WTC11 (cell line): ENCODE measurements at regions not wholly inside any gene's neighbourhood (a gene's known extent, or its start where the extent isn't known, plus 50 kb on each side); places are given as distances from the start of the nearest gene placed in this dataset.

Source experiments
- CREB1 ChIP-seq: sonication (generic); formaldehyde crosslinking; IDR thresholded peaks from 2 replicates; pipeline ENCODE4 v1.8.0; 2023; ENCODE audit warnings: mild to moderate bottlenecking, missing genetic modification reagents
- IRF2 ChIP-seq: sonication (generic); formaldehyde crosslinking; IDR thresholded peaks from 2 replicates; pipeline ENCODE4 v1.8.0; 2022; ENCODE audit warnings: low read depth, missing genetic modification reagents, borderline replicate concordance
- JUN ChIP-seq: sonication (generic); formaldehyde crosslinking; IDR thresholded peaks from 2 replicates; pipeline ENCODE4 v1.8.0; 2023; ENCODE audit warnings: mild to moderate bottlenecking, missing genetic modification reagents
- NFE2L1 ChIP-seq: sonication (generic); formaldehyde crosslinking; IDR thresholded peaks from 2 replicates; pipeline ENCODE4 v1.8.1; 2023; ENCODE audit warnings: missing genetic modification reagents
- NR2C2 ChIP-seq: sonication (generic); formaldehyde crosslinking; IDR thresholded peaks from 2 replicates; pipeline ENCODE4 v1.8.0; 2022; ENCODE audit warnings: mild to moderate bottlenecking, missing genetic modification reagents
- SMAD3 ChIP-seq: sonication (generic); formaldehyde crosslinking; IDR thresholded peaks from 2 replicates; pipeline ENCODE4 v1.8.0; 2022; ENCODE audit warnings: missing genetic modification reagents, mild to moderate bottlenecking, borderline replicate concordance
- SP1 ChIP-seq: sonication (generic); formaldehyde crosslinking; conservative IDR thresholded peaks from 2 replicates; pipeline ENCODE4 v1.8.1; 2022; ENCODE audit warnings: missing genetic modification reagents
- TEAD4 ChIP-seq: sonication (generic); formaldehyde crosslinking; IDR thresholded peaks from 2 replicates; pipeline ENCODE4 v1.8.0; 2022; ENCODE audit warnings: mild to moderate bottlenecking, missing genetic modification reagents
- TP53 ChIP-seq: sonication (generic); formaldehyde crosslinking; IDR thresholded peaks from 2 replicates; pipeline ENCODE4 v1.8.1; 2023; ENCODE audit warnings: mild to moderate bottlenecking, missing genetic modification reagents
- ZNF232 ChIP-seq: sonication (generic); formaldehyde crosslinking; IDR thresholded peaks from 2 replicates; pipeline ENCODE4 v1.8.0; 2022; ENCODE audit warnings: mild to moderate bottlenecking, missing genetic modification reagents
- TF ChIP-seq, protein P1 (sequence below): fragments of 200-600 bp; IDR thresholded peaks from 2 replicates; pipeline ENCODE4 v1.8.0; 2022; ENCODE audit warnings: antibody characterized with exemption
- TF ChIP-seq, protein P2 (sequence below): sonication (generic); formaldehyde crosslinking; IDR thresholded peaks from 2 replicates; pipeline ENCODE4 v1.8.1; 2022; ENCODE audit warnings: low read depth, missing genetic modification reagents, borderline replicate concordance
- TF ChIP-seq, protein P3 (sequence below): sonication (generic); formaldehyde crosslinking; IDR thresholded peaks from 2 replicates; pipeline ENCODE4 v1.8.0; 2022; ENCODE audit warnings: mild to moderate bottlenecking, missing genetic modification reagents
- TF ChIP-seq, protein P4 (sequence below): sonication (generic); formaldehyde crosslinking; IDR thresholded peaks from 2 replicates; pipeline ENCODE4 v1.8.0; 2022; ENCODE audit warnings: mild to moderate bottlenecking, missing genetic modification reagents

DNA sequence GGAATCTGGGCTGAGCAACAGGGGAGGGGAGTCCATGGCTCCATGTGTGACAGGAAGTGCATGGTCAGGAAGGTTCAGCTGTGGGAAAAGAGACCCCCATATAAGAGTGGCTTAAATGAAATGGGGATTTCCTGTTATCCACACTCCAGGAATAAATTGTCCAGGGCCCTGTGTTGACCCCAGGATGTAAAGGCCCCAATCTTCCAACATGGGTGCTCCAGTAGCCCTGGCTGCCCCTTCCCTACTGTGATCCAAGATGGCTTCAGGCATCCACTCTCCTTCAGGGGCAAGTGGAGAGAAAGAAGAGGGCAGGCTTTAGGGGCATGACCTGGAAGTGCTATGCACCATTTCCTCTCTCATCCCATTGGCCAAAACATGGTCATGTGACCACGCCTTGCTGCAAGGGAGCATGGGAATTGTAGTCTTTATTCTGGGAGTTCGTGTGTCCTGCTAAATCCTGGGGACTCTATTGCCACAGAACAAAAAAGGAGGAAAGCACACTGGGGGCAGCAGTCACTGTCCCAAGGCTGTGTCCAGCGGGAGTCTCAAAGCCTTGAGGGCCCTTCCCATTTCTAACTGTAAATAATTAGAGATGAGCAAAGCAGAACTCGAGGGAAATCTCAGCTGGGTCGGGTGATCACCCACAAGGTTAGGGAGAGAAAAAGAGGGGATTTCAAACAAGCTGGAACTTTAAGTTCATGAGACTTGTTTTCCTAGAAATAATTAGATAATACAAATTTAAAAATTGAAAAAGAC lies 289.2 kb downstream of the ADGRD1 start:
- TF ChIP-seq, protein P1, sequence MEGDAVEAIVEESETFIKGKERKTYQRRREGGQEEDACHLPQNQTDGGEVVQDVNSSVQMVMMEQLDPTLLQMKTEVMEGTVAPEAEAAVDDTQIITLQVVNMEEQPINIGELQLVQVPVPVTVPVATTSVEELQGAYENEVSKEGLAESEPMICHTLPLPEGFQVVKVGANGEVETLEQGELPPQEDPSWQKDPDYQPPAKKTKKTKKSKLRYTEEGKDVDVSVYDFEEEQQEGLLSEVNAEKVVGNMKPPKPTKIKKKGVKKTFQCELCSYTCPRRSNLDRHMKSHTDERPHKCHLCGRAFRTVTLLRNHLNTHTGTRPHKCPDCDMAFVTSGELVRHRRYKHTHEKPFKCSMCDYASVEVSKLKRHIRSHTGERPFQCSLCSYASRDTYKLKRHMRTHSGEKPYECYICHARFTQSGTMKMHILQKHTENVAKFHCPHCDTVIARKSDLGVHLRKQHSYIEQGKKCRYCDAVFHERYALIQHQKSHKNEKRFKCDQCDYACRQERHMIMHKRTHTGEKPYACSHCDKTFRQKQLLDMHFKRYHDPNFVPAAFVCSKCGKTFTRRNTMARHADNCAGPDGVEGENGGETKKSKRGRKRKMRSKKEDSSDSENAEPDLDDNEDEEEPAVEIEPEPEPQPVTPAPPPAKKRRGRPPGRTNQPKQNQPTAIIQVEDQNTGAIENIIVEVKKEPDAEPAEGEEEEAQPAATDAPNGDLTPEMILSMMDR, result no peak
- TF ChIP-seq, protein P2, sequence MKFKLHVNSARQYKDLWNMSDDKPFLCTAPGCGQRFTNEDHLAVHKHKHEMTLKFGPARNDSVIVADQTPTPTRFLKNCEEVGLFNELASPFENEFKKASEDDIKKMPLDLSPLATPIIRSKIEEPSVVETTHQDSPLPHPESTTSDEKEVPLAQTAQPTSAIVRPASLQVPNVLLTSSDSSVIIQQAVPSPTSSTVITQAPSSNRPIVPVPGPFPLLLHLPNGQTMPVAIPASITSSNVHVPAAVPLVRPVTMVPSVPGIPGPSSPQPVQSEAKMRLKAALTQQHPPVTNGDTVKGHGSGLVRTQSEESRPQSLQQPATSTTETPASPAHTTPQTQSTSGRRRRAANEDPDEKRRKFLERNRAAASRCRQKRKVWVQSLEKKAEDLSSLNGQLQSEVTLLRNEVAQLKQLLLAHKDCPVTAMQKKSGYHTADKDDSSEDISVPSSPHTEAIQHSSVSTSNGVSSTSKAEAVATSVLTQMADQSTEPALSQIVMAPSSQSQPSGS, result no peak
- peak; percentile 93 for TF ChIP-seq NR2C2
- no peak for TF ChIP-seq ZNF232 (CRISPR knock-in tag)
- TF ChIP-seq, protein P3, sequence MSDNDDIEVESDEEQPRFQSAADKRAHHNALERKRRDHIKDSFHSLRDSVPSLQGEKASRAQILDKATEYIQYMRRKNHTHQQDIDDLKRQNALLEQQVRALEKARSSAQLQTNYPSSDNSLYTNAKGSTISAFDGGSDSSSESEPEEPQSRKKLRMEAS (CRISPR knock-in tag), result no peak
- TF ChIP-seq CREB1, result no peak
- TF ChIP-seq TEAD4, result no peak
- no peak for TF ChIP-seq JUN (CRISPR knock-in tag)
- TF ChIP-seq SP1 (CRISPR knock-in tag), result no peak
- no peak for TF ChIP-seq TP53
- TF ChIP-seq, protein P4, sequence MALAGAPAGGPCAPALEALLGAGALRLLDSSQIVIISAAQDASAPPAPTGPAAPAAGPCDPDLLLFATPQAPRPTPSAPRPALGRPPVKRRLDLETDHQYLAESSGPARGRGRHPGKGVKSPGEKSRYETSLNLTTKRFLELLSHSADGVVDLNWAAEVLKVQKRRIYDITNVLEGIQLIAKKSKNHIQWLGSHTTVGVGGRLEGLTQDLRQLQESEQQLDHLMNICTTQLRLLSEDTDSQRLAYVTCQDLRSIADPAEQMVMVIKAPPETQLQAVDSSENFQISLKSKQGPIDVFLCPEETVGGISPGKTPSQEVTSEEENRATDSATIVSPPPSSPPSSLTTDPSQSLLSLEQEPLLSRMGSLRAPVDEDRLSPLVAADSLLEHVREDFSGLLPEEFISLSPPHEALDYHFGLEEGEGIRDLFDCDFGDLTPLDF (CRISPR knock-in tag), result no peak
- no peak for TF ChIP-seq SMAD3 (CRISPR knock-in tag)
- TF ChIP-seq IRF2, result no peak
- no peak for TF ChIP-seq NFE2L1 (CRISPR knock-in tag)
